ENCODE measurements at regions not wholly inside any gene's neighbourhood (a gene's known extent, or its start where the extent isn't known, plus 50 kb on each side); places are given as distances from the start of the nearest gene placed in this dataset.

GRCh38 chr7:94054130-94054529 lies 50.0 kb upstream of the BET1 start:
- Histone ChIP-seq H3K27ac (ENCODE audit: low read depth in 1 of 2, low read length in 2 of 2) (no peak overlapping the region), H3K36me3 (replicated peaks in 1 of 2; ENCODE audit: control insufficient read depth in 1 of 2, insufficient read depth in 2 of 2, low read length in 2 of 2) (no peaks in the 10 kb centered on the region), H2AFZ (ENCODE audit: insufficient read depth, low read depth, low read length, poor library complexity, severe bottlenecking) (no peak overlapping the region), H3K4me3 (replicated peaks in 1 of 3; ENCODE audit: low read depth in 2 of 3, low read length in 3 of 3) (no peak overlapping the region), H3K4me1 (ENCODE audit: control insufficient read depth in 1 of 2, insufficient read depth in 2 of 2, low read length in 2 of 2) (peaks cover 19 to 20% of the 10 kb centered on the region in 2 donors), H3K79me2 (ENCODE audit: insufficient read depth, low read length) (no peaks in the 10 kb centered on the region), H3K9me3 (replicated peaks in 1 of 2; ENCODE audit: control insufficient read depth in 1 of 2, insufficient read depth in 1 of 2, low read length in 2 of 2) (peaks cover 0 to 3% of the 10 kb centered on the region in 2 donors), H3K27me3 (ENCODE audit: control insufficient read depth in 2 of 2, insufficient read depth in 2 of 2, low read length in 2 of 2) (no peaks in the 10 kb centered on the region), H3K4me2 (replicated peaks; ENCODE audit: extremely low read depth, low read length, poor library complexity, severe bottlenecking) (no peak overlapping the region), H4K20me1 (ENCODE audit: insufficient read depth, low read length) (no peaks in the 10 kb centered on the region), H3K9ac (ENCODE audit: insufficient read depth, low read length, poor library complexity, severe bottlenecking) (no peak overlapping the region)
- no peak overlapping the region for H3K4me3 Mint-ChIP-seq
- H3K9me3 Mint-ChIP-seq: peaks cover 3 to 16% (median 11%) of the 10 kb centered on the region in 7 donors
- peaks cover 0 to 5% of the 10 kb centered on the region in 2 donors for H3K36me3 Mint-ChIP-seq
- DNase-seq: no peak
- no peak overlapping the region for H3K27ac Mint-ChIP-seq
- intact Hi-C loops (cut with micrococcal nuclease): no loop called here
- 100% methylated on average over 2 of the region's 4 CpGs for WGBS (ENCODE audit: insufficient coverage)
- H3K27me3 Mint-ChIP-seq (ENCODE audit: low read depth in 3 of 3): peaks cover 1 to 6% (median 3%) of the 10 kb centered on the region in 3 donors
- peaks cover 18% of the 10 kb centered on the region for H3K4me1 Mint-ChIP-seq
- no peak for TF ChIP-seq CTCF (IDR thresholded peaks at IDR 0.05)

GRCh38 chr7:94055963-94056362 lies 51.8 kb upstream of the BET1 start:
- H3K4me1 ChIP-seq (ENCODE audit: control insufficient read depth in 1 of 2, insufficient read depth in 2 of 2, low read length in 2 of 2): peaks cover 6 to 11% of the 10 kb centered on the region in 2 donors
- intact Hi-C loops (cut with micrococcal nuclease): no loop called here
- no peak for DNase-seq
- TF ChIP-seq CTCF (IDR thresholded peaks at IDR 0.05): no peak
- H3K79me2 ChIP-seq (ENCODE audit: insufficient read depth, low read length): no peaks in the 10 kb centered on the region
- Mint-ChIP-seq H3K36me3 (peaks cover 0 to 5% of the 10 kb centered on the region in 2 donors), H3K4me1 (peaks cover 11% of the 10 kb centered on the region), H3K27ac (peak overlapping the region in 1 of 7 donors; percentile 9), H3K4me3 (no peak overlapping the region), H3K9me3 (peaks cover 5 to 16% (median 11%) of the 10 kb centered on the region in 7 donors), H3K27me3 (ENCODE audit: low read depth in 3 of 3) (peaks cover 9 to 11% (median 10%) of the 10 kb centered on the region in 3 donors)
- no peaks in the 10 kb centered on the region for H3K36me3 ChIP-seq (replicated peaks in 1 of 2; ENCODE audit: control insufficient read depth in 1 of 2, insufficient read depth in 2 of 2, low read length in 2 of 2)
- no peak overlapping the region for H2AFZ ChIP-seq (ENCODE audit: insufficient read depth, low read depth, low read length, poor library complexity, severe bottlenecking)
- no peak overlapping the region for H3K9ac ChIP-seq (ENCODE audit: insufficient read depth, low read length, poor library complexity, severe bottlenecking)
- no peak overlapping the region for H3K4me3 ChIP-seq (replicated peaks in 1 of 3; ENCODE audit: low read depth in 2 of 3, low read length in 3 of 3)
- H3K27ac ChIP-seq (ENCODE audit: low read depth in 1 of 2, low read length in 2 of 2): no peak overlapping the region
- H3K27me3 ChIP-seq (ENCODE audit: control insufficient read depth in 2 of 2, insufficient read depth in 2 of 2, low read length in 2 of 2): peaks cover 4% of the 10 kb centered on the region in 2 donors
- no peak overlapping the region for H3K4me2 ChIP-seq (replicated peaks; ENCODE audit: extremely low read depth, low read length, poor library complexity, severe bottlenecking)
- H4K20me1 ChIP-seq (ENCODE audit: insufficient read depth, low read length): no peaks in the 10 kb centered on the region
- H3K9me3 ChIP-seq (replicated peaks in 1 of 2; ENCODE audit: control insufficient read depth in 1 of 2, insufficient read depth in 1 of 2, low read length in 2 of 2): peaks cover 0 to 3% of the 10 kb centered on the region in 2 donors

Measured in CD14-positive monocyte (primary cell).